ENCODE measurements at regions not wholly inside any gene's neighbourhood (a gene's known extent, or its start where the extent isn't known, plus 50 kb on each side); places are given as distances from the start of the nearest gene placed in this dataset.

GRCh38 chr1:60126723-60127122 lies 53.2 kb upstream of the C1orf87 start:
- TF ChIP-seq PREB (CRISPR knock-in tag; IDR thresholded peaks at IDR 0.05; ENCODE audit: borderline replicate concordance) (no peak), CTCF (IDR thresholded peaks at IDR 0.05) (no peak), AFF4 (CRISPR knock-in tag; IDR thresholded peaks at IDR 0.05; ENCODE audit: borderline replicate concordance) (no peak), HMGXB4 (CRISPR knock-in tag; IDR thresholded peaks at IDR 0.05) (no peak), NR1H2 (CRISPR knock-in tag; IDR thresholded peaks at IDR 0.05) (no peak), ZNF219 (CRISPR knock-in tag; IDR thresholded peaks at IDR 0.05; ENCODE audit: borderline replicate concordance) (no peak), USF2 (CRISPR knock-in tag; IDR thresholded peaks at IDR 0.05) (no peak), NR2C2 (CRISPR knock-in tag; IDR thresholded peaks at IDR 0.05) (no peak), SP1 (CRISPR knock-in tag; conservative IDR thresholded peaks at IDR 0.05) (no peak)
